ENCODE measurements at regions not wholly inside any gene's neighbourhood (a gene's known extent, or its start where the extent isn't known, plus 50 kb on each side); places are given as distances from the start of the nearest gene placed in this dataset.

GRCh38 chr3:195009616-195010015 is 261.3 kb downstream of the XXYLT1 start:
- Histone ChIP-seq H3K4me3 (ENCODE audit: low read length) (no peak overlapping the region), H3F3A (ENCODE audit: insufficient read depth, low read length) (no peaks in the 10 kb centered on the region), H4K20me1 (ENCODE audit: insufficient read depth, low read length) (no peaks in the 10 kb centered on the region), H3K79me2 (ENCODE audit: low read length) (no peaks in the 10 kb centered on the region), H2AFZ (ENCODE audit: low read length) (no peak overlapping the region), H3K4me2 (ENCODE audit: low read depth, low read length) (no peak overlapping the region), H3K27me3 (replicated peaks; ENCODE audit: insufficient read depth, low read length) (no peaks in the 10 kb centered on the region), H3K27ac (ENCODE audit: low read length) (no peak overlapping the region), H3K36me3 (replicated peaks; ENCODE audit: insufficient read depth, low read length) (no peaks in the 10 kb centered on the region), H3K9me2 (replicated peaks; ENCODE audit: insufficient read depth, low read length) (no peaks in the 10 kb centered on the region), H3K9ac (ENCODE audit: low read length) (no peak overlapping the region), H3K9me3 (replicated peaks; ENCODE audit: insufficient read depth, low read length) (no peaks in the 10 kb centered on the region), H3K4me1 (ENCODE audit: low read length) (no peaks in the 10 kb centered on the region)
- no peak for TF ChIP-seq EZH2phosphoT487 (IDR thresholded peaks at IDR 0.05; ENCODE audit: low read length)
- TF ChIP-seq EZH2 (optimal IDR thresholded peaks at IDR 0.05; ENCODE audit: low read depth, low read length), result no peak
- no peak for TF ChIP-seq CTCF (IDR thresholded peaks at IDR 0.05; ENCODE audit: low read length)
- no peak for DNase-seq

- Histone ChIP-seq H3K79me2 (ENCODE audit: low read length) (no peaks in the 10 kb centered on the region), H2AFZ (ENCODE audit: low read length) (no peak overlapping the region), H3K4me2 (ENCODE audit: low read depth, low read length) (no peak overlapping the region), H3K36me3 (replicated peaks; ENCODE audit: insufficient read depth, low read length) (no peaks in the 10 kb centered on the region), H3K27me3 (replicated peaks; ENCODE audit: insufficient read depth, low read length) (no peaks in the 10 kb centered on the region), H3K27ac (ENCODE audit: low read length) (no peak overlapping the region), H3K4me1 (ENCODE audit: low read length) (no peaks in the 10 kb centered on the region), H3F3A (ENCODE audit: insufficient read depth, low read length) (no peaks in the 10 kb centered on the region), H4K20me1 (ENCODE audit: insufficient read depth, low read length) (no peaks in the 10 kb centered on the region), H3K9ac (ENCODE audit: low read length) (no peak overlapping the region), H3K9me3 (replicated peaks; ENCODE audit: insufficient read depth, low read length) (no peaks in the 10 kb centered on the region), H3K4me3 (ENCODE audit: low read length) (no peak overlapping the region), H3K9me2 (replicated peaks; ENCODE audit: insufficient read depth, low read length) (no peaks in the 10 kb centered on the region)
- no peak for TF ChIP-seq CTCF (IDR thresholded peaks at IDR 0.05; ENCODE audit: low read length)
- no peak for TF ChIP-seq EZH2 (optimal IDR thresholded peaks at IDR 0.05; ENCODE audit: low read depth, low read length)
- TF ChIP-seq EZH2phosphoT487 (IDR thresholded peaks at IDR 0.05; ENCODE audit: low read length), result no peak
- no peak for DNase-seq
Observed at GRCh38 chr3:195010551-195011100, 260.3 kb downstream of the XXYLT1 start.

GRCh38 chr3:195011231-195011834 is 259.6 kb downstream of the XXYLT1 start:
- no peaks in the 10 kb centered on the region for H3K27me3 ChIP-seq (replicated peaks; ENCODE audit: insufficient read depth, low read length)
- no peak overlapping the region for H3K27ac ChIP-seq (ENCODE audit: low read length)
- H3K79me2 ChIP-seq (ENCODE audit: low read length), result no peaks in the 10 kb centered on the region
- H4K20me1 ChIP-seq (ENCODE audit: insufficient read depth, low read length), result no peaks in the 10 kb centered on the region
- TF ChIP-seq EZH2 (optimal IDR thresholded peaks at IDR 0.05; ENCODE audit: low read depth, low read length), result no peak
- no peak for TF ChIP-seq EZH2phosphoT487 (IDR thresholded peaks at IDR 0.05; ENCODE audit: low read length)
- no peak for TF ChIP-seq CTCF (IDR thresholded peaks at IDR 0.05; ENCODE audit: low read length)
- no peak overlapping the region for H3K4me2 ChIP-seq (ENCODE audit: low read depth, low read length)
- no peaks in the 10 kb centered on the region for H3K4me1 ChIP-seq (ENCODE audit: low read length)
- H2AFZ ChIP-seq (ENCODE audit: low read length), result no peak overlapping the region
- H3K9me3 ChIP-seq (replicated peaks; ENCODE audit: insufficient read depth, low read length), result no peaks in the 10 kb centered on the region
- H3K9ac ChIP-seq (ENCODE audit: low read length), result no peak overlapping the region
- no peaks in the 10 kb centered on the region for H3K9me2 ChIP-seq (replicated peaks; ENCODE audit: insufficient read depth, low read length)
- H3F3A ChIP-seq (ENCODE audit: insufficient read depth, low read length), result no peaks in the 10 kb centered on the region
- H3K36me3 ChIP-seq (replicated peaks; ENCODE audit: insufficient read depth, low read length), result no peaks in the 10 kb centered on the region
- H3K4me3 ChIP-seq (ENCODE audit: low read length), result no peak overlapping the region
- DNase-seq, result no peak

Measured in MM.1S (cell line).